OCI-LY7 (cell line): ENCODE measurements at regions not wholly inside any gene's neighbourhood (a gene's known extent, or its start where the extent isn't known, plus 50 kb on each side); places are given as distances from the start of the nearest gene placed in this dataset.

Experiments
- BruUV-seq: library from RNA; stranded (reverse); fragments of 400-500 nt; replicated peaks from 2 replicates; lab custom pipeline; 2021; lab: Mats Ljungman, UMichigan
- CTCF ChIA-PET: fragments of 300-600 bp; sonication (Branson Sonifier 250); formaldehyde crosslinking; loops from one replicate; lab custom pipeline; 2022; ENCODE audit warnings: antibody characterized with exemption; ENCODE audit not compliant: unreplicated experiment; lab: Charles Lee
- POLR2A ChIA-PET: fragments of 300-600 bp; sonication (Branson Sonifier 250); formaldehyde crosslinking; loops from one replicate; lab custom pipeline; 2022; ENCODE audit warnings: antibody characterized with exemption; lab: Charles Lee
- DNase-seq: peaks from one replicate; pipeline ENCODE4 v3.0.0-alpha.2; 2015; ENCODE audit warnings: low spot score
- H2AFZ ChIP-seq: fragments of 200-600 bp; sonication (generic), shearing (Covaris generic); 2 replicates; pipeline ENCODE4 v1.6.1; 2014; ENCODE audit warnings: mild to moderate bottlenecking, antibody characterized with exemption, low read length, moderate library complexity
- H3K27ac ChIP-seq: fragments of 200-600 bp; sonication (generic); 2 replicates; pipeline ENCODE4 v1.5.1; 2014; ENCODE audit warnings: mixed run types, low read depth, mild to moderate bottlenecking, moderate library complexity, low read length, inconsistent platforms; ENCODE audit not compliant: poor library complexity, severe bottlenecking
- H3K36me3 ChIP-seq: fragments of 200-600 bp; sonication (generic); 2 replicates; pipeline ENCODE4 v1.6.1; 2014; ENCODE audit warnings: mild to moderate bottlenecking, antibody characterized with exemption, low read length, moderate library complexity, mixed read lengths; ENCODE audit not compliant: insufficient read depth
- H3K4me1 ChIP-seq: fragments of 200-600 bp; sonication (generic); 2 replicates; pipeline ENCODE4 v1.5.1; 2014; ENCODE audit warnings: mild to moderate bottlenecking, low read length; ENCODE audit not compliant: insufficient read depth, poor library complexity, severe bottlenecking
- H3K4me2 ChIP-seq: fragments of 200-600 bp; sonication (generic); 2 replicates; pipeline ENCODE4 v1.6.1; 2014; ENCODE audit warnings: mild to moderate bottlenecking, low read length
- H3K4me3 ChIP-seq: fragments of 200-600 bp; sonication (generic); 2 replicates; pipeline ENCODE4 v1.5.1; 2014; ENCODE audit warnings: mild to moderate bottlenecking, low read depth, low read length; ENCODE audit not compliant: poor library complexity, severe bottlenecking
- H3K79me2 ChIP-seq: fragments of 200-600 bp; sonication (generic); 2 replicates; pipeline ENCODE4 v1.6.1; 2016; ENCODE audit warnings: low read depth, mild to moderate bottlenecking, low read length, moderate library complexity, mixed read lengths; ENCODE audit not compliant: insufficient read depth
- H3K9me2 ChIP-seq: fragments of 200-600 bp; sonication (generic); 2 replicates; pipeline ENCODE4 v1.6.1; 2016; ENCODE audit warnings: mild to moderate bottlenecking, low read length, mixed read lengths; ENCODE audit not compliant: insufficient read depth
- H3K9me3 ChIP-seq: fragments of 200-600 bp; sonication (generic); 2 replicates; pipeline ENCODE4 v1.6.1; 2014; ENCODE audit warnings: mild to moderate bottlenecking, mixed run types, low read length, mixed read lengths
- H4K20me1 ChIP-seq: fragments of 200-600 bp; sonication (generic); 2 replicates; pipeline ENCODE4 v1.6.1; 2014; ENCODE audit warnings: mild to moderate bottlenecking, antibody characterized with exemption, low read length, moderate library complexity, mixed read lengths; ENCODE audit not compliant: insufficient read depth
- EZH2phosphoT487 ChIP-seq: fragments of 200-600 bp; sonication (generic); IDR thresholded peaks from 2 replicates; pipeline ENCODE4 v1.6.1; 2018; ENCODE audit warnings: low read depth, borderline replicate concordance, mild to moderate bottlenecking, mixed run types, antibody characterized with exemption, low read length, moderate library complexity, mixed read lengths
- intact Hi-C: fragments of 100-400 bp; cut with micrococcal nuclease; formaldehyde crosslinking; loops from one replicate; pipeline ENCODE4 v1.10.0; 2022; ENCODE audit not compliant: unreplicated experiment
- TF ChIP-seq, protein P1 (sequence below): fragments of 200-600 bp; sonication (generic); conservative IDR thresholded peaks from 2 replicates; pipeline ENCODE4 v1.5.1; 2014; ENCODE audit warnings: mild to moderate bottlenecking, antibody characterized with exemption, low read length, moderate library complexity, mixed read lengths

DNA sequence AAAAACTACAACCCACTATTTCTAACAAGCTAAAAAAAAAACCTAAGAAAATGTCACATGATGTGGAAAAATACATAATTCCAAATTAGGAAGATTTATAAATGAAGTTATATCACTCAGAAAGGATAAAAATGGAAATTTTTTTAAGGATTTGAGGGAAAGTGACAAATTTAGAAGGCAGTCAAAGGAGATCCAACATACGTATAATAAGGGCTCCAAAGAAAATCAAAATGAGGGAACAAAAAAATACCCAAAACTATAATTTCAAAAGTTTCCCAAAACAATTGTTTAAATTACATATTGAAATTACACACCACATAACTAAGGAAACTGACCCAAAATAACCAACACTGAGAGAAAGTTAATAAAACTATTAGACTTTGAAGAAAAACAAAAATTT, 381.1 kb upstream of the KAZN start:
- H3K4me2 ChIP-seq: no peak overlapping the region
- BruUV-seq: no TSS peak
- POLR2A ChIA-PET: interaction anchor here (0.7 kb wide), 1 partner anchor 10 kb away, joined by 3 read pairs; no protein-coding TSS in a partner anchor

DNA sequence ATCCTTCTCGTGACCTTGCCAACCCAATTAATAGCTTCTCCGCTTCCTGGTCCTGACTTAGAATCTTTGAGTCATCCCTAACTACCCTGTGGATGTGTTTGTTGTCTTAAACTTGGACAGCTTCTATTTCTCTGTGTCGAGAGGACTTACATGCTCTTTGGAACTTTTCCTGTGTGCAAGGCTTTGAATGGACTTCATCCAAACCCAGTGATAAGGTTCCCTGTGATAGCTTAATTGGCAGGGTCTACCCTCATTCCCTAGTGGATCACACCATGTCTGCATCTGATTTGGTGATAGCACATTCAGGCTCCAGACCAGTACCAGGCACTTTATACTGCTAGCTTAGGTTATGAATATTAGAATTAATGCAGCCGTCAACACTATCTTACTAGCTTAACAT, 378.2 kb upstream of the KAZN start:
- H3K79me2 ChIP-seq: no peaks in the 10 kb centered on the region
- peaks cover 18% of the 10 kb centered on the region; the same call in 1 of the 2 replicates for H3K9me3 ChIP-seq
- H3K9me2 ChIP-seq: no peaks in the 10 kb centered on the region
- H2AFZ ChIP-seq: no peak overlapping the region
- BruUV-seq: no TSS peak
- intact Hi-C loops: no loop called here
- H3K4me2 ChIP-seq: no peak overlapping the region
- TF ChIP-seq, protein P1, sequence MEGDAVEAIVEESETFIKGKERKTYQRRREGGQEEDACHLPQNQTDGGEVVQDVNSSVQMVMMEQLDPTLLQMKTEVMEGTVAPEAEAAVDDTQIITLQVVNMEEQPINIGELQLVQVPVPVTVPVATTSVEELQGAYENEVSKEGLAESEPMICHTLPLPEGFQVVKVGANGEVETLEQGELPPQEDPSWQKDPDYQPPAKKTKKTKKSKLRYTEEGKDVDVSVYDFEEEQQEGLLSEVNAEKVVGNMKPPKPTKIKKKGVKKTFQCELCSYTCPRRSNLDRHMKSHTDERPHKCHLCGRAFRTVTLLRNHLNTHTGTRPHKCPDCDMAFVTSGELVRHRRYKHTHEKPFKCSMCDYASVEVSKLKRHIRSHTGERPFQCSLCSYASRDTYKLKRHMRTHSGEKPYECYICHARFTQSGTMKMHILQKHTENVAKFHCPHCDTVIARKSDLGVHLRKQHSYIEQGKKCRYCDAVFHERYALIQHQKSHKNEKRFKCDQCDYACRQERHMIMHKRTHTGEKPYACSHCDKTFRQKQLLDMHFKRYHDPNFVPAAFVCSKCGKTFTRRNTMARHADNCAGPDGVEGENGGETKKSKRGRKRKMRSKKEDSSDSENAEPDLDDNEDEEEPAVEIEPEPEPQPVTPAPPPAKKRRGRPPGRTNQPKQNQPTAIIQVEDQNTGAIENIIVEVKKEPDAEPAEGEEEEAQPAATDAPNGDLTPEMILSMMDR: no peak
- no peak for TF ChIP-seq EZH2phosphoT487
- ChIA-PET CTCF (no interaction called here), POLR2A (interaction anchor here (1.4 kb wide), 1 partner anchor 44 kb away, joined by 3 read pairs; no protein-coding TSS in a partner anchor)
- no peak overlapping the region for H3K4me3 ChIP-seq
- H3K36me3 ChIP-seq: no peaks in the 10 kb centered on the region; the same call in 1 of the 2 replicates
- H4K20me1 ChIP-seq: no peaks in the 10 kb centered on the region
- H3K27ac ChIP-seq: no peak overlapping the region
- DNase-seq: no peak
- H3K4me1 ChIP-seq: no peaks in the 10 kb centered on the region

More for the DNA sequence above, 381.1 kb upstream of the KAZN start:
- Histone ChIP-seq H2AFZ (no peak overlapping the region), H3K27ac (no peak overlapping the region), H3K9me2 (no peaks in the 10 kb centered on the region), H4K20me1 (no peaks in the 10 kb centered on the region), H3K4me3 (no peak overlapping the region), H3K4me1 (no peaks in the 10 kb centered on the region), H3K79me2 (no peaks in the 10 kb centered on the region), H3K36me3 (no peaks in the 10 kb centered on the region; the same call in 1 of the 2 replicates), H3K9me3 (peaks cover 26% of the 10 kb centered on the region; the same call in 1 of the 2 replicates)
- no peak for TF ChIP-seq EZH2phosphoT487
- TF ChIP-seq, protein P1: no peak
- CTCF ChIA-PET: no interaction called here
- intact Hi-C loops: no loop called here
- peak; percentile 24 for DNase-seq

DNA sequence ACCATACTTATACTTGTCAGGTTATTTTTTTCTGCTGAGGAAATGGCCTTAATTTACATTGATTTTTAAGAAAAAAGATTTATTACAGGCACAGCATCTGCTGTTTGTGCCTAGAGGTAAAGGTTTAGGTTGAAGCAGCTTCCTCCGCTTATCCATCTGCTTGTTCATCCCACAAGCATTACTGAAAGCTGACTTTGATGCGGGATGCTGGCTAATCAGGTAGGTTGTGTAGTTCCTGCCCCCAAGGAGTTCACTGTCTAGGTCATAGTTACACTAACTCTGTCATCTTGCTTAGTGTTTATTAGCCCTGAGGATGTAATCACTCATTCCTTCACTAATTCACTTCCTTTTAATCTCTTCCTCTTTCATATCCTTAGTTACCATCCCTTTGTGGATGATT, 377.7 kb upstream of the KAZN start:
- CTCF ChIA-PET: no interaction called here
- DNase-seq: no peak
- intact Hi-C loops: no loop called here
- H3K4me3 ChIP-seq: no peak overlapping the region
- H3K4me1 ChIP-seq: no peaks in the 10 kb centered on the region
- no TSS peak for BruUV-seq
- no peaks in the 10 kb centered on the region; the same call in 1 of the 2 replicates for H3K36me3 ChIP-seq
- POLR2A ChIA-PET: interaction anchor here (1.4 kb wide), 1 partner anchor 45 kb away, joined by 3 read pairs; no protein-coding TSS in a partner anchor
- H3K4me2 ChIP-seq: no peak overlapping the region
- H3K79me2 ChIP-seq: no peaks in the 10 kb centered on the region
- no peak overlapping the region for H2AFZ ChIP-seq
- TF ChIP-seq, protein P1: no peak
- TF ChIP-seq EZH2phosphoT487: no peak
- peaks cover 17% of the 10 kb centered on the region; the same call in 1 of the 2 replicates for H3K9me3 ChIP-seq
- no peaks in the 10 kb centered on the region for H3K9me2 ChIP-seq
- H4K20me1 ChIP-seq: no peaks in the 10 kb centered on the region
- H3K27ac ChIP-seq: no peak overlapping the region
